ENCODE measurements at regions not wholly inside any gene's neighbourhood (a gene's known extent, or its start where the extent isn't known, plus 50 kb on each side); places are given as distances from the start of the nearest gene placed in this dataset.

GRCh38 chr14:28608851-28609828 is 157.4 kb upstream of the FOXG1 start:
- WGBS (ENCODE audit: insufficient coverage) = 50% methylated on average over 6 of the region's 10 CpGs
- Mint-ChIP-seq H3K4me3 (no peak overlapping the region), H3K27me3 (no peaks in the 10 kb centered on the region), H3K4me1 (no peaks in the 10 kb centered on the region), H3K9me3 (ENCODE audit: insufficient read depth) (no peaks in the 10 kb centered on the region), H3K27ac (no peak overlapping the region)
- Histone ChIP-seq H3K36me3 (replicated peaks in 1 of 2; ENCODE audit: control extremely low read depth in 1 of 2, control insufficient read depth in 1 of 2, extremely low read depth in 1 of 2, insufficient read depth in 2 of 2, low read length in 1 of 2) (no peaks in the 10 kb centered on the region), H3K9me3 (ENCODE audit: control extremely low read depth in 1 of 3, control insufficient read depth in 2 of 3, insufficient read depth in 1 of 3, low read length in 2 of 3) (no peaks in the 10 kb centered on the region), H3K4me2 (replicated peaks; ENCODE audit: low read depth, low read length, poor library complexity, severe bottlenecking) (no peak overlapping the region), H3K4me1 (ENCODE audit: control insufficient read depth in 2 of 2, insufficient read depth in 2 of 2, low read length in 2 of 2) (no peaks in the 10 kb centered on the region), H3K79me2 (ENCODE audit: control insufficient read depth, insufficient read depth, low read length) (no peaks in the 10 kb centered on the region), H2AFZ (ENCODE audit: insufficient read depth, low read depth, low read length, poor library complexity, severe bottlenecking) (no peak overlapping the region), H3K9ac (ENCODE audit: low read length) (no peak overlapping the region), H3K27me3 (replicated peaks in 1 of 4; ENCODE audit: control extremely low read depth in 1 of 4, control insufficient read depth in 3 of 4, insufficient read depth in 4 of 4, low read length in 3 of 4) (no peaks in the 10 kb centered on the region), H3K4me3 (ENCODE audit: control extremely low read depth in 1 of 5, extremely low read depth in 1 of 5, insufficient read depth in 1 of 5, low read depth in 2 of 5, low read length in 4 of 5) (no peak overlapping the region), H4K20me1 (ENCODE audit: control insufficient read depth, insufficient read depth, low read length, poor library complexity, severe bottlenecking) (no peaks in the 10 kb centered on the region), H3K27ac (ENCODE audit: low read length in 2 of 2) (no peak overlapping the region)
- ATAC-seq (ENCODE audit: low read depth) (no peak), DNase-seq (no peak)
- CTCF ChIA-PET = no interaction called here
- intact Hi-C loops (cut with micrococcal nuclease) = no loop called here
- TF ChIP-seq EZH2 (IDR thresholded peaks at IDR 0.05; ENCODE audit: borderline replicate concordance, insufficient read depth, low read depth, low read length, poor library complexity, severe bottlenecking) (no peak), CTCF (IDR thresholded peaks at IDR 0.05) (peak; percentile 29)
- POLR2A ChIA-PET = no interaction called here

GRCh38 chr14:28612414-28612813 is 154.2 kb upstream of the FOXG1 start:
- CTCF ChIA-PET = no interaction called here
- no CpG with 5 or more reads among the region's 1 CpG for WGBS (ENCODE audit: insufficient coverage)
- no peak overlapping the region for H3K27ac ChIP-seq (ENCODE audit: low read length in 2 of 2)
- no peak overlapping the region for H3K9ac ChIP-seq (ENCODE audit: low read length)
- no peak overlapping the region for H3K27ac Mint-ChIP-seq
- H2AFZ ChIP-seq (ENCODE audit: insufficient read depth, low read depth, low read length, poor library complexity, severe bottlenecking) = no peak overlapping the region
- no peak overlapping the region for H3K4me3 Mint-ChIP-seq
- DNase-seq (no peak), ATAC-seq (ENCODE audit: low read depth) (no peak)
- no peak overlapping the region for H3K4me2 ChIP-seq (replicated peaks; ENCODE audit: low read depth, low read length, poor library complexity, severe bottlenecking)
- no peaks in the 10 kb centered on the region for H3K4me1 ChIP-seq (ENCODE audit: control insufficient read depth in 2 of 2, insufficient read depth in 2 of 2, low read length in 2 of 2)
- no peaks in the 10 kb centered on the region for H3K4me1 Mint-ChIP-seq
- H3K9me3 Mint-ChIP-seq (ENCODE audit: insufficient read depth) = peaks cover 6% of the 10 kb centered on the region
- no peaks in the 10 kb centered on the region for H3K79me2 ChIP-seq (ENCODE audit: control insufficient read depth, insufficient read depth, low read length)
- TF ChIP-seq CTCF (IDR thresholded peaks at IDR 0.05) (no peak), EZH2 (IDR thresholded peaks at IDR 0.05; ENCODE audit: borderline replicate concordance, insufficient read depth, low read depth, low read length, poor library complexity, severe bottlenecking) (no peak)
- no peaks in the 10 kb centered on the region for H3K36me3 ChIP-seq (replicated peaks in 1 of 2; ENCODE audit: control extremely low read depth in 1 of 2, control insufficient read depth in 1 of 2, extremely low read depth in 1 of 2, insufficient read depth in 2 of 2, low read length in 1 of 2)
- no peak overlapping the region for H3K4me3 ChIP-seq (ENCODE audit: control extremely low read depth in 1 of 5, extremely low read depth in 1 of 5, insufficient read depth in 1 of 5, low read depth in 2 of 5, low read length in 4 of 5)
- H4K20me1 ChIP-seq (ENCODE audit: control insufficient read depth, insufficient read depth, low read length, poor library complexity, severe bottlenecking) = no peaks in the 10 kb centered on the region
- no peaks in the 10 kb centered on the region for H3K9me3 ChIP-seq (ENCODE audit: control extremely low read depth in 1 of 3, control insufficient read depth in 2 of 3, insufficient read depth in 1 of 3, low read length in 2 of 3)
- intact Hi-C loops (cut with micrococcal nuclease) = no loop called here
- no peaks in the 10 kb centered on the region for H3K27me3 Mint-ChIP-seq
- POLR2A ChIA-PET = no interaction called here
- no peaks in the 10 kb centered on the region for H3K27me3 ChIP-seq (replicated peaks in 1 of 4; ENCODE audit: control extremely low read depth in 1 of 4, control insufficient read depth in 3 of 4, insufficient read depth in 4 of 4, low read length in 3 of 4)
